GM19468 (cell line): ENCODE measurements at regions not wholly inside any gene's neighbourhood (a gene's known extent, or its start where the extent isn't known, plus 50 kb on each side); places are given as distances from the start of the nearest gene placed in this dataset.

Experiments used
- ATAC-seq: cut with Tn5 transposase; IDR thresholded peaks from one replicate; pipeline ENCODE4 v1.9.1; 2021; ENCODE audit warnings: mild to moderate bottlenecking, moderate library complexity, moderate number of reproducible peaks; ENCODE audit not compliant: unreplicated experiment; ENCODE audit errors: extremely low read depth

DNA sequence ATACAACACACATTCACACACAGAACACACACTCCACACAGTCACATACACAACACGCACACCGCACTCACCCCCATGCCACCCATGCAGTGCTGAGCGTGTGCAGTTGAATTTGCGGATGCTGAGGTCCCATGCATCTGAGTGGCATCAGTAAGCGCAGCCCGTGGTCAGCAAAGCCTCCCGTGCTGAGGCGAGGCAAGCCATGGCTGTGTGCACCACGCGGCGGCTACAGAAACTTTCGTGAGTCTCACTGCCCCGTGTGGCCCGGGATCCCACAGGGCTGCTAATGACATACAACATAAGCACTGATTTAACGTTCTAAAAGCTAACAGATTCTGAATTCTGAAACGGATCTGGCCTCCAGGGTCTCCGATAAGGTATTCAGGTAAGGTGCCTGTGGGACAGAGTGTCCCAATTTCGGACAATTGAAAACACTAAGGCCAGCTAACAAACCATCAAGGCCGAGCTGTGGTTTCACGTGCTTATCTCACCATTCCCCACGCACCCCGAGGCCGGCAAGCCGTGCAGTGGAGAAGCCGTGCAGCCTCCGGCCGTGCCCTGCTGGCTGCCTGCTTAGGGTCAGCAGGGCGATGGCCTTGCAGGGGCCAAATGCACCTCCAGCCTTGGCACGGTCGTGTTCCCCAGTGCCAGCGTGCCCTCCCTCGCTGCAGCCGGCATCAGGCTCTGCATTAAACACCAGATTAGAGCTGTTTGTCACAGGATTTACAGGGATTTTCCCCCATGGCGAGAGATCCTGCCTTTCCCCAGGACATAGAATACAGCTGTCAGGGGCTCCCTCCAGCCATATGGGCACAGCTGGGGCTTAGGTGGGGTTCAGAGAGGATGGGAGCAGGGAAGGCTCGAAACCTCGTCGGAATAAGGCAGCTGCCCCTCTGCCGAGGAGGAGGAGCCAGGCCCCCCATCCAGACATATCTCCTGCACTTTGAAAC is 191.7 kb downstream of the C16orf95 start:
- ATAC-seq, result no peak

DNA sequence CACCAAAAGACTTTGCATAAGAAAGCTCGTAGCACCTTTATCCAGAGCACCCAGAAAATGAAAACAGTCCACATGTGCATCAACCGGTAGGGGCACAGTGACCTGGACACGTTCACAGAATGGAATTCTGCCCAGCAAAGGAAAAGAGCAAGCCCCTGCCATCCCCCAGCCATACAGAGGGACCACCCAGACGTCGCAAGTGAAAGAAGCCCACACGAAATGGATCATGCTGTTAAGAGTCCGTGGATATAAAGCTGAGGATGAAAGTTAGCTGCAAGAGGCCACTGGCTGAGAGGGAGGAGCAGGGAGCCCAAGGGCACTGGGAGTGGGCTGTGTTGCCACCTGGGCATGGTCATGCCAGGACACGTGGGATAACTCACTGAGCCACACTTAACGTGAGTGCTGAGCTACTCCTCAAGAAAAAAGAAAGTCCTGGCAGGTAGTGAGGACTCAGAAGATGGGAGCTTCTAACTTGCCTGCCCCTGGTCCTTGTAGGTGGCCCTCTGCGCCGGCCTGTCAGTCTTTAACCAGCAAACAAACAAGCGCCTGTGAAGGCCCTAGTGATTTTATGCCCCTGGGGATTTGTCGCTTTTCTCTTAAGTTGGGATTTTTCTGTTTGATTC is 190.7 kb downstream of the C16orf95 start:
- no peak for ATAC-seq

DNA sequence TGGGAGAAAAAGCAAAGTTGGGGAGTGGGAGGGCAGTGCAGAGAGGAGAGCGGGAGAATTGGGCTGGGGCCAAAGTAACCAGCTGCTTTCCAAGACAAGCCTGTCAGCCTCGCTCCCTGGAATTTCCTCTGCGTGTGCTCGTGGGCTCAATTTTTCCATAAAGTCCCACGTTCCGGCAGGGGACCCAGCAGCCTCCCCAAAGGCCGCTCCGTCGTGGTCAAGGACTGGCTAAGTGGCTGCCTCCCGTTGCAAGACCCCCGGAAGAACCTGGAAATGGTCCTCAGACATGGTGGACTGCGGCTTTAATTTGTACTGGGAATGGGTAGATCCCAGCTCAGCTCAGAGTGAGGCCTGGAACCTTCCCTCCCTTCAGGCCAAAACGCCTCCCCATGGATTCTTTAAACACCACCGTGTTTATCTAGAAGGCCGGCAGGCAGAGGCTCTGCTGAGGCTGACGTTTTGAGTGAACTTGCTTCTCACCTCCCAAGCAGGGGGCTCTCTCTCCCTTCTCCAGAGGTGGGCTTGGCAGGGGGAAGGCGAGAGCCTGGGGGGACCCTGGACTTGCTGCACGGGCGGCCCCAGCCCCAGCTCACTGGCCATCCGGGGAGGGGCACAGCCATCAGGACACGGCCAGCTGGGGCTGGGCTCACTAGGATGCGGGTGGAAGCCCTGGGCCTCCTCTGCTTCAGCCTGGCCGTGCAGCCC is 190.0 kb downstream of the C16orf95 start:
- ATAC-seq, result no peak

DNA sequence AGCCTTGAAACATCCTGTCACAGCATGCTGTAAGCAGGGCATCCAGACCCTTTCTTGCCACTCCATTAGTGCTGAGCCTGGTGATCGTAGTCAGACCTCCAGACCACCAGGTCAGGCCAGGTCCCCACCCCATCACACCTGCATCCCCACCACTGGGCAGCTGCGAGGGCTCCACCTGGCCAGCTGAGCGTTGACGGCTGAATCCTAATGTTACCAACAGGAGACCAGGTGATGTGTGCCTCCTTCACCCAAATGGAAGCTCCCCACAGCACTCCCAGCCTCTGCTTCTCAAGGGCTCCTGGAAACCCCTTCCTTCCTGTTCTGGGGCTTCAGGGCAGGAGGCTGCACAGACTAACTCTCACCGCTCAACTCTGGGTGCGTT is 189.4 kb downstream of the C16orf95 start:
- ATAC-seq, result no peak

DNA sequence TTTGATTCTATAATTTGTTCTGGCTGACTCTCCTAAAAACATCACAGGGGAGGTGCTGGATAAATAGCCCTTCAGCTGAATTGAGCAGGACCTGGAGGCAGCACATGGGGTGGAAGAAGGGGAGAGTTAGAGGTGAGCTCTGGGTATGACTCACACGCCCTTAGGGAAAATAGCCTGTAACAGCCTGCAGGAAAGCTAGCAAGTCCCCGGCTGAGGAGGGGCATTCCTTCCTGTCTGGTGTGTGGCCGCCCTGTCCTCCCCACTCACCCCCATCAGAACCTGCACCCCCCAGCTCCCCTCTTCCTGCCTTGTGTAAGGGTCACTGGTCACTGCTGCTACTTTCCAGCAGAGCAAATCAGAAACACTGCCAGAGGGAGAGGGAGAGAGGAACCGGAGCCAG is 187.4 kb downstream of the C16orf95 start:
- no peak for ATAC-seq

DNA sequence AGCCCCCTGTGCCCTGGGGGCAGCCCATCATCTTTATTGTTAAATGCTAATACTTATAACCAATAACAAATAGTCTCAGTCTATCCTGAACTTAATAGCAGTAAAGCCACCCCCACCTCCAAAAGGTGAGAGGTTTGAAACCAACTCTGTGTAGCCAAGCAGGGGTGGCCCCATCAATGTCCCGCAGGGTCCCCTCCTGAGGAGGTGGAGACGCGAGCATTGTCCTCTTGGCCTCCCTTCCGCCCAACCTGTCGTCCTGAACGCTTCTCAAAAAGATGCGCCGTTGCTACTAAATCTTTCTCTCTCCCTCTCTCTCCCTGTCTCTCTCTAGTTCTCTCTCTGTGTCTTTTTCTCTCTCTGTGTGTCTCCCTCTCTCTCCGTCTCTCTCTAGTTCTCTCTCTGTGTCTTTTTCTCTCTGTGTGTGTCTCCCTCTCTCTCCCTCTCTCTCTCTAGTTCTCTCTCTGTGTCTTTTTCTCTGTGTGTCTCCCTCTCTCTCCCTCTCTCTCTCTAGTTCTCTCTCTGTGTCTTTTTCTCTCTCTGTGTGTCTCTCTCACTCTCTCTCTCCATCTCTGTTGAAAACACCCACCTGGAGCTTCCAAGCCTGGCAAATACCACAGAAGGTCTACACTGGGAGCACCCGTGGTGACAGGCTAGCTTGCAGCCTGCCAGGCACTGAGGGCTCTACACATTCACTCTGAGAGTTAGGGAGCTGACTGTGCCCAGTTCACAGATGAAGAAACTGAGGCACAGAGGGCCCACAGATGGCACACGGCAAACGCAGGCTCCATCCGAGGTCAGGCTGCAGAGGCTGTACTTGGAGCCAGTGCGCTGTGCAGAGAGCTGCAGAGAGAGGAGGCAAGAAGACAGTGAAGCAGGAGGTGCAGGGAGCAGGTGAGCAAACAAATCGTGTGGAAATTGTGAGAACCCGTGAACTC is 185.9 kb downstream of the C16orf95 start:
- ATAC-seq, result no peak

DNA sequence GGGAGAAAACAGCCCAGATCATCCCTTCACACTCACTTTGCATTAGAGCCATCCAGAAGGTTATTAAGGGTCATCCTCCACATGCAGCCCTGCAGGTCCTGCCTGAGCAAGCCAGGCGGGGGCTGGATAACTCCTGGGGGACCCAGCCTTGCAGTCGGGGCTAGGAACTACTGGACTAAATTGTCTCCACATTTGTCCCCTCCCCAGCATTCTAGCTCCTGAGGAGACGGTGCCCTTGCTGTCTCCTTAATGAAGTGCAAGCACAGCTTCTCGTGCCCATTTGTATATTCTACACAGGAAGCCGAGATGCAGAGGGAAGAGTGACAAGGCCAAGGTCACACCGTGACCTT is 185.2 kb downstream of the C16orf95 start:
- no peak for ATAC-seq

DNA sequence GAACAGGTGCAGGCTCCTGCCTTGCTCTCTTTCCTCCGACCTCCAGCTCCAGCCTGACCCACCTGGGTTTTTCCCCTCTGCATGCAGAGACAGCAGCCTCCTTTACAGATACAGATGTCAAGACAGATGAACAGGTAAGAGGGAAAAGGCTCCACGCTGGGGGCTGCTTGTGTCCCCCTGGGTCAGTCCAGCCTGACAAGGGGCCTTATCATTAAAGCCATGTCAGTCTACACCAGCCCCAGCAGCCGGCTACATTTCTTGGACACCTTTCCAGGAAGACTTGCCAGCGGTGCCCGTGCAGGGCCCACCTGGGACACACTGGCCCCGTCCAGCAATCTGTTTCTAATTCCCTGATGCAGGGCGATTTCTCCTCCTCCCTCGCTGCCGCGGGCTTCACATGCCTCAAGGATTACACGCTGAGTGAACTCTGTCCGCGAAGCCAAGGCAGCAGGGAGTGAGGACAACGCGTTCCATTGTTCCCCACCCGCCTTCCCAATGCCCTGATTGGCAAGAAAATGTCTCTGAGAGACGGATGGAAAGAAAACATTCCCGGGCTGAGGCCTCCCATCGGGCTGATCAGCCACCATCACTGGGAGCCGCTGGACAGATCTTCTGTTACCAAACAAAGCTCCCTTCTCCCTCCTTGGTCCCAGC is 184.7 kb downstream of the C16orf95 start:
- no peak for ATAC-seq

DNA sequence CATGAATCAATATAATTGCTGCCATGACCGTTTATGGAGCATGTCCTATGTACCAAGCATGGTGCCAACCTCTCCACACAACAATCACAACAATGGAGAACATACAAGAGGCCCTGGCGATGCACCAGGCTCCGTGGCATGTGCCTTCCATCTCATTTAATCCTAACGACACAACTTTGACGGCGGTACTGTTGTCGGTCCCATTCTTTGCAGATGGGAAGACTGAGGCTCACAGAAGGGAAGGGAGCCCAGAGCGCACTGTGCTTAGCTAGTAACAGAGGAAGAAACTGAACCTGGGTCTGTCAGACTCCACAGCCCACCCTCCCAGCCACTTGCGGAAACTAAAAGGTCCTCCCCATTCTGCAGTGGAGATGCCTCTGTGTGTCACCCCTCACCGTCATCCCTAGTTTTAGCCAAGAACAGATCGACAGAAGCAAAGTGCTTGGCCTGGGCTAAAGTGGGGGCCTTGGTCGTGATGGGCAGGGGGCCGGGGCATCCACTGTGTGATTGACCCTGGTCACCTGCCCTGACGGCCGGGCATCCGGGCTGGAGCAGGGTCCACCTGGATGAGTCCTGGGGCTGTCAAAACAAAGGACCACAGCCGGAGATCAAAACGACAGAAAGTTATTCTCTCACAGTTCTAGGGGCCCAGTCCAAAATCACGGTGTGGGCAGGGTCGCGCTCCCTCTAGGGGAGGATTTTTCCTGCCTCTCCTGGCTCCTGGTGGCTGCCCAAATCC is 183.9 kb downstream of the C16orf95 start:
- ATAC-seq, result no peak

DNA sequence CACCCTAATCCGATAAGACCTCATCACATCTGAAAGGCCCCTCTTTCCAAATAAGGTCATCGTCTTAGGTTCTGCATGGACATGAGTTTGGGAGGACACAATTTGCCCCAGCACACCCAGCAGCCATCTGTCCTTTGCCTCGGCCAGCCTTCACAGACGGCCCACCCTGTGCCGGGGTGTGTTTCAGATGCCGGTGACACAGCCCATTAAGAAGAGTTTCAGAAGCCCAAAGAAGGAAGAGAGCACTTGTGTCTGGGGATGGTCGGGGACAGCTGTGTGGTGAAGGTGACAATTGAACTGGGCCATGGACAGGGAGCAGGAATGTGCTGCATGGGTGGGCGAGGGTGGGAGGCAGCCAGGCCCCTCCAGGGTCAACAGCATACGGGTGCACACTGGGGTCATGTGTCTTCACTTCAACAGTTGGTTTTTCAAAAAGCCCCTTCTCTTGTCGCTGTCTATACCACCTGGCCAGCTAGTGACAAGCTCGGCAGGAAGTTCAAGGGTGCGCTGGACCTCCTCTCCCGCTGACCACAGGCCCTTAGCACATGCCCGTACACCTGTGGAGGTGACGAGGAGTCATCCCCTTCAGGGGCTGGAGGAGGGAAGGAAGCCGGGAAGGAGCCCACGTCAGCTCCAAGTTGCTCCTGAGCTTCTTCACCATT is 183.1 kb downstream of the C16orf95 start:
- no peak for ATAC-seq

DNA sequence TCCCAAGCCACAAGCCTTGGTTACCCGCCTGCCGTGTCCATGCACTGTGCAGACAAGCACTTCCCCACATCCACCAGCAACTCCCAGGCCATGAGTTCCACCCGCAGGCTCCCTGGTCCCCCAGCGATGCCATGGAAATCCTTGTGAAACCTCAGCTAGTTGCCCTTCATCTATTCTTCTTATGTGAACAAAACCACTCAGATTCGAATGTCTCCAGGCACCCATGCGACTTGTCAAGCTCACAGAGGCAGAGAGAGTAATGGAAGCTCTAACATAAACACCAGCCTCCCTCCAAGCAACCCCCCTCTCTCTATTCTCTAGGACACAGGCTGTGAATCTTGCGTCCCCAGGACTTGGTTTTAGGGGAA is 182.6 kb downstream of the C16orf95 start:
- no peak for ATAC-seq

DNA sequence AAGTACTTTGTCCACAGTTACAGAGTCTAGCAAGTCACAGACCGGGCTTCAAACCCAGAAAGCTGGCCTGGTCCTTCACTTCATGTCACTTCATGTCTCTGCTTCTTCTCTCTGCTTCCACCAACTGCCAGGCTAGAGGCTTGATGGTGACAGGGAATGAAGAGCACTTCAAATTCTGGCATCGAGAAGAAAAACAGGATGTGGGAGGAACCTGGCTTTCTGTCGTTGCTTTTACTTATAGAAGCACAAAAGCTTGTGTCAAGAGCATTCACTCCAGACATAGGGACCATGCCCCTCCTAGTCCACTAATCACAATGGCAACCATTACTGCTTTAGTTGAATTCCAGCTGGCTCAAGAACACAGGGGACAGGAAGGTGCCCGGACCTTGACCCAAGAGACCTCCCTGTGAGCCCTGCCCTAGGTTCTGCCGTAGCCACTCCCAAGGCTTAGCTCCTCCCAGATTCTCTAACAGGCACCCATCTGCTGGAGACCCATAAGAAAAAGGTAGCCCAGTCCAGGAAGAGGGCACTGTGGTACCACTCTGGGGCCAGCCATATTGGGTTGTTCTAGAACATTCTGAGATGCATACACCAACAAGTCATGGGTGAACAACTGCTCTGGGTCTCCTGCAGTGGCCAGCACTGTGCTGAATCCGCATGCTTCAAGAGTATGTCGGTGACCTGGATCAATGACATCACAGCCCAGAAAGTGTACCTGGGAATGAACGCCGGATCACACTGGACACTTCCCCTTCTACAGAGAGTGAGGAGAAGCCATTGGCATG is 181.8 kb downstream of the C16orf95 start:
- ATAC-seq, result no peak

DNA sequence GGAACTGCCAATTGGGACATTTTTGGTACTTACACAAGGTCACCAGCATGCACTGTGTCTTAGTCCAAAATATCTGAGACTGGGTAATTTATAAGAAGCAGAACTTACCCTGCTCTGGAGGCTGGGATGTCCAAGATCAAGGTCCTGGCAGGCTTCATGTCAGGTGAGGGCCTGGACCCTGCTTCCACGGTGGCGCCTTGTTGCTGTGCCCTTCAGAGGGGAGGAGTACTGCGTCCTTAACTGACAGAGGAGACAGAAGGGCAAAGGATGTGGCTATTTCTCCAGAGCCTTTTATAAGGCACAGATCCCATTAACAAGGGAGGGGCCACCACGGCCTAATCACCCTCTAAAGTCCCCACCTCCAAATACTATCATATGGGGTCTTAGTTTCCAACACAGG is 178.9 kb downstream of the C16orf95 start:
- ATAC-seq, result no peak

DNA sequence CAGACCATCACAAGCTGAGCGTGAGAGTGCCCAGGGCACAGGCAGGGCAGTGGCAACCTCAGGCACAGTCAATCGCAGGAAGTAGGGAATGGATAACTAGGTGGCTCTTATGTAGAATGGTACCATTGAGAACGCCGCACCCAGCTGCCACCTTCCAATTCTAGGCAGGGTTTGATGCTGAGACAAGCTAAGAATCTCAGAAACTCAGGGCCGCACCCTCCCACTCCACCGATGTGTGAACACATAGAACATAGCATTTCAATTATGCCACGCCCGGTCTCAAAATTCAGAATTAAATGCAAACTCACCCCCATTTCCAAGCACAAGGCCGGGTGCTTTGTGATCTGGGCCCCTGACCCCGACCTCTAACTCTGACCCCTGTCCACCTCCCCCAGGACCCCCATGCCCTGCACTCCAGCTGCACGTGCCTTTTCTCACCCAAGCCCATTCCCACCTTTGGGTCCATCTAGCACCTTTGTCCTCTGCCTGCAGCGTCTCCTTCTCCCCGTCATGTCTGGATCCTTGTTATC is 178.4 kb downstream of the C16orf95 start:
- no peak for ATAC-seq

DNA sequence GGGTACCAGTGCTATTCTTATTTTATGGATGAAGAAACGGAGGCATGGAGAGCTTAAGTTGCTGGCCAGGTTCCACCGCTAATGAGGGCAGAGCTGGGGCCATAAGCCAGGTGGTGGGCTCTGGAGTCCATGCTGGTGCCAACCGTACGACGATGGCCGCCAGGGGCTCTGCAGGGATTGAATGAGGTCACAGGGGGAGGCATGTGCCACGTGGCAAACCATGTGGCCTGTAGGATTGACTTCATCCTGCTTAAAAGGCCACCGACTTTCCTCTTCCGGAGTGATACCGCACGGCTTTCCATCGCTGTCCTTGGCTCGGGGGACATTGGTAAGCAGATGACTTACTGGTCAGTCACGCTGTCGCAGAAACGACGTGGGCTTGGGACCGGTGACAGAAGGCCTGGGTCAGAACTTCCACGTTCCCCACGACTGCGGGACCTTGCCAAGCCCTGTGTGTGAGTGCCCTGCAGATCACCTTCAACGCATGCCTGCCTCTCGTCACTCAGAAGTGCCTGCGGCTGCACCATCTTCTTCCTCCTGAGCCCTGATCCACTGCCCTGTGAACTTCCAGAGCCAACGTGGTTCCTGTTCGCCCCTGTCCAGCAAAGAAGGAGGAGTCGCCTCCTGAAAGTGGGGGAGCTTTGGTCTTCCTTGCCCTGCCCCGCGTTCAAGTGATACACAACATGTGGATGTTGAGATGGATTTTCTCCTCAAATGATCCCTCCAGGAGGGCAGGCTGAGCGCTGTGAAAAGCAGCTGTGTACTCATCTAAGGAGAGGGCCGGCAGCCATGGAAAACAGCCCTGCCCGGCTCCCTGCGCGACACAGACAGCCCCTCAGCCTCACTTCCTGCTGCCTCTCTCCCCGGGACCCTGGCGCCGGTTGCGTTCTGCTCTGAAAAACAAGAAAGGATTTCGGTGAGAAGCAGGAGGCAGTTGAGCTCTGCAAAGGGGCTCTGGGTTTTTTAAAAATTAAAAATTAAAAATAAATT is 176.7 kb downstream of the C16orf95 start:
- ATAC-seq, result no peak

DNA sequence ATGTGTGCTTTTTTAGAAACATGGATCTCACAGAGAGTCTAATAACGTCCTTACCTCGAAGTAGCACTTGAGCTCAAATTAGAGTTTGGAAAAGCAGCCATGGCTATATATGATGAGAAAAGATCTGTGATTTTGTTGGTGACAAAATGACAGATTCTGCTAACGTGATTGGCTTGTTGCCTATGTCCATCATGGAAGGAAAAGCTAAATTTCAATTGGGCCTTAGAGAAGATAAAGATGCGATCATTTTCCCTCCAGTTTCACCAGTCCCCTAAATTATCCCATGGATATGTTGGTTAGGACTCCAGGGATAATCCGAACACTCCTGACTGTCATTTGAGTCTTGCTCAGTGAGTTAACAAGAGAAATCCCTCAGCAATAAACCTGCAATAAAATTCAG is 175.8 kb downstream of the C16orf95 start:
- ATAC-seq, result no peak
